ENCODE measurements at regions not wholly inside any gene's neighbourhood (a gene's known extent, or its start where the extent isn't known, plus 50 kb on each side); places are given as distances from the start of the nearest gene placed in this dataset.
"Not testable (repeated sequence)": the region's sequence is repeated elsewhere in the genome, so short reads cannot be mapped to it uniquely, and the experiment has no call there.

- DNase-seq (ENCODE audit: low spot score): no peak
Measured at GRCh38 chr7:10284001-10284400, 689.7 kb upstream of the PHF14 start.

GRCh38 chr7:10299384-10299783 lies 674.3 kb upstream of the PHF14 start:
- no peak for DNase-seq (ENCODE audit: low spot score)

- DNase-seq (ENCODE audit: low spot score): no peak
Measured at GRCh38 chr7:10300577-10300976, 673.1 kb upstream of the PHF14 start.

GRCh38 chr7:10308276-10308675 lies 665.4 kb upstream of the PHF14 start:
- no peak for DNase-seq (ENCODE audit: low spot score)

GRCh38 chr7:10312942-10313341 lies 660.7 kb upstream of the PHF14 start:
- DNase-seq (ENCODE audit: low spot score): no peak

GRCh38 chr7:10315881-10316280 lies 657.8 kb upstream of the PHF14 start:
- DNase-seq (ENCODE audit: low spot score): no peak

GRCh38 chr7:10316488-10316887 lies 657.2 kb upstream of the PHF14 start:
- DNase-seq (ENCODE audit: low spot score): no peak

- DNase-seq (ENCODE audit: low spot score): no peak
Measured at GRCh38 chr7:10325395-10325794, 648.3 kb upstream of the PHF14 start.

GRCh38 chr7:10343108-10343507 lies 630.6 kb upstream of the PHF14 start:
- DNase-seq (ENCODE audit: low spot score): no peak

- no peak for DNase-seq (ENCODE audit: low spot score)
Measured at GRCh38 chr7:10346032-10346431, 627.6 kb upstream of the PHF14 start.

GRCh38 chr7:10355816-10356215 lies 617.9 kb upstream of the PHF14 start:
- no peak for DNase-seq (ENCODE audit: low spot score)

- no peak for DNase-seq (ENCODE audit: low spot score)
Measured at GRCh38 chr7:10360050-10360449, 613.6 kb upstream of the PHF14 start.

GRCh38 chr7:10401793-10402192 lies 571.9 kb upstream of the PHF14 start:
- DNase-seq (ENCODE audit: low spot score): no peak

GRCh38 chr7:10412422-10413019 lies 561.2 kb upstream of the PHF14 start:
- peak; percentile 73 for DNase-seq (ENCODE audit: low spot score)

- DNase-seq (ENCODE audit: low spot score): no peak
Measured at GRCh38 chr7:10418985-10419384, 554.7 kb upstream of the PHF14 start.

- peak; percentile 4 for DNase-seq (ENCODE audit: low spot score)
Measured at GRCh38 chr7:10429031-10429430, 544.6 kb upstream of the PHF14 start.

GRCh38 chr7:10429511-10429910 lies 544.2 kb upstream of the PHF14 start:
- peak; percentile 40 for DNase-seq (ENCODE audit: low spot score)

- no peak for DNase-seq (ENCODE audit: low spot score)
Measured at GRCh38 chr7:10436302-10436701, 537.4 kb upstream of the PHF14 start.

GRCh38 chr7:10439027-10439426 lies 534.6 kb upstream of the PHF14 start:
- no peak for DNase-seq (ENCODE audit: low spot score)

- no peak for DNase-seq (ENCODE audit: low spot score)
Measured at GRCh38 chr7:10455936-10456335, 517.7 kb upstream of the PHF14 start.

- no peak for DNase-seq (ENCODE audit: low spot score)
Measured at GRCh38 chr7:10460474-10460873, 513.2 kb upstream of the PHF14 start.

- no peak for DNase-seq (ENCODE audit: low spot score)
Measured at GRCh38 chr7:10463701-10464100, 510.0 kb upstream of the PHF14 start.

- DNase-seq (ENCODE audit: low spot score): not testable (repeated sequence)
Measured at GRCh38 chr7:10465536-10465935, 508.1 kb upstream of the PHF14 start.

- DNase-seq (ENCODE audit: low spot score): no peak
Measured at GRCh38 chr7:10468908-10469307, 504.8 kb upstream of the PHF14 start.

- no peak for DNase-seq (ENCODE audit: low spot score)
Measured at GRCh38 chr7:10469476-10469875, 504.2 kb upstream of the PHF14 start.
